Tibial nerve (tissue), 4 donors: ENCODE measurements at regions not wholly inside any gene's neighbourhood (a gene's known extent, or its start where the extent isn't known, plus 50 kb on each side); places are given as distances from the start of the nearest gene placed in this dataset.

Source experiments
- CTCF ChIP-seq, 5 experiments: fragments of 200-600 bp in 3 of 5; fragments of 450-650 bp in 2 of 5; sonication (generic) in 3 of 5; IDR thresholded peaks; one replicate each; pipeline ENCODE4 v1.5.1; 2016 to 2019; ENCODE audit warnings: antibody characterized with exemption in 5 of 5, mild to moderate bottlenecking in 3 of 5, moderate library complexity in 2 of 5
- EP300 ChIP-seq, 2 donors: sonication (generic); formaldehyde crosslinking; IDR thresholded peaks; one replicate each; pipeline ENCODE4 v1.6.1; 2017; ENCODE audit warnings: antibody characterized with exemption in 2 of 2, mild to moderate bottlenecking in 1 of 2
- POLR2A ChIP-seq, 2 donors: fragments of 450-650 bp; IDR thresholded peaks; one replicate each; pipeline ENCODE4 v1.6.1; 2017; ENCODE audit warnings: antibody characterized with exemption in 2 of 2, mild to moderate bottlenecking in 2 of 2, moderate library complexity in 2 of 2

GRCh38 chr6:81362246-81362645 lies 390.2 kb downstream of the TENT5A start:
- no peak for TF ChIP-seq CTCF (IDR thresholded peaks at IDR 0.05)
- no peak for TF ChIP-seq POLR2A (IDR thresholded peaks at IDR 0.05)
- no peak for TF ChIP-seq EP300 (IDR thresholded peaks at IDR 0.05)
